Stimulated activated CD4-positive, alpha-beta T cell treated with anti-CD3 and anti-CD28 coated beads, Interleukin-4, amount 100 ng/mL, for 1 hour (primary cell): ENCODE measurements at regions not wholly inside any gene's neighbourhood (a gene's known extent, or its start where the extent isn't known, plus 50 kb on each side); places are given as distances from the start of the nearest gene placed in this dataset.
"Not testable (repeated sequence)": the region's sequence is repeated elsewhere in the genome, so short reads cannot be mapped to it uniquely, and the experiment has no call there.

Experiments used
- DNase-seq: peaks from one replicate; pipeline ENCODE4 v3.0.0-alpha.2; 2020

GRCh38 chr7:34207810-34208209, 302.5 kb downstream of the BMPER start:
- DNase-seq = no peak

GRCh38 chr7:34208878-34209621, 303.7 kb downstream of the BMPER start:
- DNase-seq = no peak

DNA sequence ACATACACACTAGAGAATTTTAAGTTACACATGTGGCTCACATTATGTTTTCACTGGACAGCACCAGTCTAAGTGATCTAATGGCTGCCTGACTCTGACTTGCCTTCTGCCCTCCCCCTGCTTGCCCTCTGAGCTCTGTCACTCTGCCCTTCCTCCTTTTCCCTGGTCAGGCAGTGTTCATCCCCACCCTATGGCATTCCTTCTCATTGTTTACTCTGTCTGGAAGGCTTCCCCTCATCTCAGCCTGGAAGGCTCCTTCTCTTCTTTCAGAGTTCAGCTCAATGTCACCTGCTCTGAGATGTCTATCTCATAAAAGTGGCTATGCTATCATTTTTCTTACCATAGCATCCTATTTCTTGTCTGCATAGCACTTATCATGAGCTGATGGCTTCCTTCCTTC, 305.7 kb downstream of the BMPER start:
- no peak for DNase-seq

DNA sequence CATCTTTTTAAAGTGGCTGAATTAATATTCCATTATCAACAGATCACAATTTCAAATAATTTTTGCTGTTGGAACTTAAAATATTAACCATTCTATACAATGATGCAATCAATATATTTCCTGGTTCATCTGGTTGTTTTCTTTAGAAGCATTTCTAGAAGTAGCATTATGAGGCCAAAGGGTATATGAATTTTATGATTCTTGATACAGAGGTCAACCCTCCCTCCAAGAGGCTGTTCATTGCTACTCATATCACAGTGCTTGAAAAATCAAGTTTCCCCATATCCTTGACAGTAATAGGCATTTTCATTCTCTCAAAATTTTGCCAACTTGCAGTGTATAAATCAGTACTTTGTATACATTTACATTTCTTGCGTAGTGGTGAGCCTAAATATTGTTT, 312.6 kb downstream of the BMPER start:
- no peak for DNase-seq

- no peak for DNase-seq
These were observed 313.9 kb downstream of the BMPER start for GRCh38 chr7:34219153-34219718.

DNA sequence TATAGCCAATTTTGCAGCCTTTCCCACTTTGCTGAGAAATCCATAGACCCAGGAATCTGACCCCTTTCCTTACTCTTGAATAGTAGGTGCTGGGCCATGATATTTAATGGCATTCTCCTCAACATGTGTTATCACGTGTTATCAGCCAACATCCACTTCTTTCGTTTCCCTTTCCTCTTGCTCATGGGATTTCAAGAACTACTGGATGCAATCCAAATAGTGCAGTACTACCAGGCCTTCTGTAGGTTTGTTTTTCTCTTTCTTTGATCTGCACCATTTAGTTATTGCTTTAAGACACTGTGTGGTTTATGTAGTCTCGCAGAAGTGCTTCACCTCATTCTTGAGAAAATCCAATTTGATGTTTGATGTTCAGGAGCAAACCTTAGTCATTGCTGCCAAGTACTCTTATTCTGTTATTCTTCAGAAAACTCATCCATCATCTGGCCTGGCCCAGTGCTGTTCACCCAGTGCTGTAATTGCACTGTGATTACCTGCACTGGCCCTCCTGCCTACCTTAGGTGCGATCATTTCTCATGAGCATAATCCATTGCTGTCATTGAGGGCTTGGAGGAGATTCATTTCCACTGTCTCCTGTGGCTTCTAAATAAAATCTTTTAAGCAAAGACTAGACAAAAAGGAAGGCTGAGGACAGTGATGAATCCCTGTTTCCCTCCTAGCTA, 315.3 kb downstream of the BMPER start:
- DNase-seq = no peak

DNA sequence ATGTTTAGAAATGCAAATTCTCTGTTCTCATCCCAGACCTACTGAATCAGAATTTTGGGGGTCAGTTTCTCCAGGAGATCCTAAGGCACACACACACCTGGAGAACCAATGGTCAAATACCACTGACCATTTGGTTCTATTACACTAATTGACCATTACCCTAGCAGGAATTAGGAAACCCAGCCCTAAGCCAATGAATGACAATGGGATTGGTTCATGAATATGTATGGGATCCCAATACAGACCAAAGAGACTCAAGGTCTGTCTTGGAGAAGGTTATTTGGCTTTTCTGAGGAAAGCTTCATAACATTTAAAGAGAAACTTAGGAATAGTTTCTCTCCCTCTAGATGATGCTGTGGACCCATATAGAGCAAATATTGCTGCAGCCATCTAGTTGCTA, 317.0 kb downstream of the BMPER start:
- DNase-seq = no peak

- DNase-seq = no peak
These were observed 317.4 kb downstream of the BMPER start for GRCh38 chr7:34222722-34223121.

DNA sequence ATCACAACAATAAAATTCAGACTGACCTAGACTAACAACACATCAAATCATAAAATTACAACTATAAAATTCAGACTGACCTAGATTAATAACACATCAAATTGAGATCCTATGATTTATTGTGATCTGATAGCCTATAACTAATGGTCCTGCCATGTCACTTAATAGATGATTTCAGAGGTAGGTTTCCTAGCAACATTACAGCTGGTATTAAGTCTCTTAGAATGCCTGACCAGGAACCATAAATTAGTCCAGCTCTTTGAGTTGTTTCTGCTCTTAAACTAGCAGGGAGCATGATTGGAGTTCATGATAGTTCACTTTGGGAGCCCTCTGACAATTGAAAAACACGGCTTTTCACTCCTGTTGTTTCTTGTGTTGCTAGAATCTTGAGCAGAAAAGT, 318.9 kb downstream of the BMPER start:
- DNase-seq = no peak

- DNase-seq = no peak
These were observed 319.9 kb downstream of the BMPER start for GRCh38 chr7:34225193-34225592.

DNA sequence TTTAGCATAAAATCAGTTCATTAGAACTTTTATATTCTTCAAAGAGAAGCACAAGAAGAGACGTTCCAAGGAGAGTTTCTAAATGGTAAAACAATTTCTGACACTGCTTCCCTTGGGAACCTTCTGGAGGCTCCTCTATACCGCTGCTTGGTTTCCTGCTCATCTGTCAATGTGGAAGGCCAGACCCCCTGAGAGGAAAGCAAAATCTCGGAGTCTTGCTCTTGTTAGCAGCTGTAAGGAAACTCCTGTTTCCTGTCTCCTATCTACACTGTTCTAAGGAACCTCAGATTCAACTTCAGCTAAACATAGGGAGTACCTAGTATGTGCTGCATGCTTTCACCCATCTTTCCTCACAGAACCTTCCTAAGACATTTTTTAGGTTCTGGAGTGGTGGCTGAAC, 322.2 kb downstream of the BMPER start:
- DNase-seq = no peak

DNA sequence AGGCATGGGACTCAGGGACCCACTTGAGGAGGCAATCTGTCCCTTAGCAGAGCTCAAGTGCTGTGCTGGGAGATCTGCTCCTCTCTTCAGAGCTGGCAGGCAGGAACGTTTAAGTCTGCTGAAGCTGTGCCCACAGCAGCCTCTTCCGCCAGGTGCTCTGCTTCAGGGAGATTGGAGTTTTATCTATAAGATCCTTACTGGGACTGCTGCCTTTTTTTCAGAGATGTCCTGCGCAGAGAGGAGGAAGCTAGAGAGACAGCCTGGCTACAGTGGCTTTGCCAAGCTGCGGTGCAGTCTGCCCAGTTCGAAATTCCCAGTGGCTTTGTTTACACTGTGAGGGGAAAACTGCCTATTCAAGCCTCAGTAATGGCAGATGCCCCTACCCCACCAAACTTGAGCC, 329.8 kb downstream of the BMPER start:
- not testable (repeated sequence) for DNase-seq

DNA sequence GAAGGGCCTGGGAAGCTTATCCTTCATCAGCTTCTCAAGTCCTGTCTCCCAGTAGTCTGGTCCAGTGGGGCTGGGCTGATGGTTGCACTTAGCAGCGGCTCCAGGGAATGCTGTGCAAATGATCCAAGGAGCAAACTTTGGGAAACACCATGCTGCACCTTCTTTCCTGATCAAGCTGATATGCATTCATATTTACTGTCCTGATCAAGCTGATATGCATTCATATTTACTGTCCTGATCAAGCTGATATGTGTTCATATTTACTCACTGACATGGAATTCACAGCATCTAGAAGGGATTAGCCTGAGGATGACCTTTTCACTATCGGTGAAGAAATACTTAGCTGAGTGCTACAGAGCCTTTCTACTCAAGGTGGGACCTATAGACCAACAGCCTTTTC, 330.7 kb downstream of the BMPER start:
- no peak for DNase-seq

GRCh38 chr7:34236839-34237492, 331.6 kb downstream of the BMPER start:
- DNase-seq = no peak

GRCh38 chr7:34237493-34237849, 332.1 kb downstream of the BMPER start:
- no peak for DNase-seq

DNA sequence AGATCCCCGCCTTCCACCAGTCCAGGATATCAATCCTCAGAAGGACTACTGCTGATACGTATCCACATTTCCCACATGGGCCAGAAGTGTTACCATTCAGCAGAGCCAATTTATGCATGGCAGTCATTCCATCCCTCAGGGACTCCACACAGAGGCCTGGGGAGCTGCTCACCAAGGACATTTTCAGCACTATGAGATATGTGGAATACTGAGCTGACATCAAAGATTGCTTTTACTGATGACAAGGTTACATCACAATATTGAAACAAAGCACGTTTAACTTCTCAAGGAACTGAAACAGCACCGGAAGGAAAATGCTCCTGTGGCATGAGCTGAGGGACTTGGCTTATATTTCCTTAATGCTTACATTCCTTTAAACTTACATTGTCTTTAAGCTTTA, 335.1 kb downstream of the BMPER start:
- DNase-seq = no peak

- DNase-seq = no peak
These were observed 337.1 kb downstream of the BMPER start for GRCh38 chr7:34242391-34242790.

DNA sequence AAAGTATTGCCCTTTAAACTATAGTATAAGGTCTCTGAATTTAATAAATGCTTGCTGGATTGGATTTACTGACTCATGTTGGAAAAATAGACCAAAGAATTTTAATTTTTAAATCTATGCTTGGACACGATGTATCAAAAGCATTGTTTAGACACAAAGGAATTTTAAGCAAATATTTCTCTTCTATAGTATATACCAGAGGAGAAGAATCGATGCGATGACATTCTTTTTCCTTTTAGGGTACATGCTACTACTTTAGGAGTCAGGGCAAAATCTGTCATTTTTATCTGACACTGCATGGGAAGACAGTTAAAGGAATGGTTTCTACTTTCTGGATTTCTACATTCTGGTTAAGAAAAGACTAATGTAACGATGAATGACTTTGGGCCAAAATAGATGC, 339.9 kb downstream of the BMPER start:
- no peak for DNase-seq

DNA sequence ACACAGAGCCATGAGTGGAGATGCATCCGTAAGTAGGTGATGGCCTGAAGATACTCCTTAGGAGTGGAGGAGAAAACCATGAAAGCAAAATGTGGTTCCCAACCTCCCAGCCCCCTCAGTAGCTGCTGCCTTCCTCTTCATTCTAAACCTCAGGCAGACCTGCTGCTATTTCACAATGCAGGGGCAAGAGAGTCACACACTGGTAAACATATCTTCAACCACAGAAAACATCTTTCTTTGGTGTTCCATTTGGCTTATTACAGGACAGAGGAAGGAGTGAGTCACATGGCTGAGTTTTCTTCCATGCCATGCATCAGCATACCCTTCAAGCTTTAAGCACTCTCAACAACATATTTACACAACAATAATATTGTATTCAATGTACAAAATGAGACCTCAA, 342.1 kb downstream of the BMPER start:
- DNase-seq = no peak

DNA sequence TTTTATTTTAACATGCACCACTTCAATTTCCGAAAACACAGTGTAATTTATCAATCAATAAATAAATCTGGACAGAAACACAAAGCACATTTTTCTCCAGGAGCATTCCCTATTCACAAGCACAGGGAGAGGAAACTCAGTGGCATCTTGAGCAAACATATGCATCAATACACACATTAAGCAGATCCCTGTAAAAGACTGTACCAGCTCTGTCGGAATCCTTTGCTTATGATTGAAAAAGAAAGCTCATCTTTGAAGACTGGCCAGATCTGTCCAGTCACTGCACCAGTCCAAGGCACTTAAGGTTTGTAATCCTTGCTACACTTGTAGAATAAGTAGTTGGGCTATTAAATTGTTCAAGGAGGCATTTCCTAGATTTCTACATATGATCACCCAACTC, 343.9 kb downstream of the BMPER start:
- DNase-seq = no peak

DNA sequence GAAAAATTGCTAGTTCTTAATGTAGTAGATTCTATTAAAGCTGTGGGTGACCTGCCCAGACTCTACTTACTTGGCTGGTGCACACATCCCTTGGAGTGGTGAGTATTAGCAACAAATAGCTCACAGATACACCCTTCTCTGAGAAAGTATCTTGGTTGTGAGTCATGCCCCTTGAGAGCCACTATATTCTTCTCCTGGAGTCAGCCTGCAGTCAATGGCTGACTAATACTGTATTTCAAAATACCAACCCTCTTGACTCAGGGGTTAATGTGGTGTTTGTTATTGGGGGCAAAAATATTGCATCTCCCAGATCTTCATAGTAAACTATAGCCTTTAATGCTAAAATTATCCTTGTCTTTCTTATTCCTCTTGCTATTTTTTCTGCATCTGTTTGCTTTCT, 354.9 kb downstream of the BMPER start:
- DNase-seq = no peak

- no peak for DNase-seq
These were observed 357.8 kb downstream of the BMPER start for GRCh38 chr7:34263168-34263567.

GRCh38 chr7:34269084-34269483, 363.7 kb downstream of the BMPER start:
- DNase-seq = no peak

GRCh38 chr7:34275624-34276023, 370.3 kb downstream of the BMPER start:
- no peak for DNase-seq
